NCI-H1930 (cell line): ENCODE measurements at regions not wholly inside any gene's neighbourhood (a gene's known extent, or its start where the extent isn't known, plus 50 kb on each side); places are given as distances from the start of the nearest gene placed in this dataset.
"Not testable (repeated sequence)": the region's sequence is repeated elsewhere in the genome, so short reads cannot be mapped to it uniquely, and the experiment has no call there.

Source experiments
- DNase-seq, 2 experiments: peaks; one replicate each; lab custom pipeline; 2025; lab: John Stamatoyannopoulos, UW

DNA sequence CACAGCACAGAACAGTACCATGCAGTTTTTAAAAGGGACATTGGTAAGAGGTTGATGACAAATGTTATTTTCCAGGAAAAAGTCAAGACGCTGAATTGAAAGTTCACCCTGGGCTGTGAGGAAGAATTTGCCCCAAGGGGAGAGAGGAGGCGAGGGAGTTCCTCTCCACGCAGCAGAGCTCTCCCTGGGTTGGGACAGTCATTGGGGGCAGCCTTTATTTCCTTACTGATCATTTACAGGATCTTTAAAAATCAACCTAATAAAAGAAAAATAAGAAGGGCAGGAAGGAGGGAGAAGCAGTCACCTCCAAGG lies 49.9 kb upstream of the WNT7B start:
- no peak for DNase-seq

- peak in 1 of 2 experiments; percentile 22 for DNase-seq
Measured at GRCh38 chr22:46027211-46028105, 50.5 kb upstream of the WNT7B start.

DNA sequence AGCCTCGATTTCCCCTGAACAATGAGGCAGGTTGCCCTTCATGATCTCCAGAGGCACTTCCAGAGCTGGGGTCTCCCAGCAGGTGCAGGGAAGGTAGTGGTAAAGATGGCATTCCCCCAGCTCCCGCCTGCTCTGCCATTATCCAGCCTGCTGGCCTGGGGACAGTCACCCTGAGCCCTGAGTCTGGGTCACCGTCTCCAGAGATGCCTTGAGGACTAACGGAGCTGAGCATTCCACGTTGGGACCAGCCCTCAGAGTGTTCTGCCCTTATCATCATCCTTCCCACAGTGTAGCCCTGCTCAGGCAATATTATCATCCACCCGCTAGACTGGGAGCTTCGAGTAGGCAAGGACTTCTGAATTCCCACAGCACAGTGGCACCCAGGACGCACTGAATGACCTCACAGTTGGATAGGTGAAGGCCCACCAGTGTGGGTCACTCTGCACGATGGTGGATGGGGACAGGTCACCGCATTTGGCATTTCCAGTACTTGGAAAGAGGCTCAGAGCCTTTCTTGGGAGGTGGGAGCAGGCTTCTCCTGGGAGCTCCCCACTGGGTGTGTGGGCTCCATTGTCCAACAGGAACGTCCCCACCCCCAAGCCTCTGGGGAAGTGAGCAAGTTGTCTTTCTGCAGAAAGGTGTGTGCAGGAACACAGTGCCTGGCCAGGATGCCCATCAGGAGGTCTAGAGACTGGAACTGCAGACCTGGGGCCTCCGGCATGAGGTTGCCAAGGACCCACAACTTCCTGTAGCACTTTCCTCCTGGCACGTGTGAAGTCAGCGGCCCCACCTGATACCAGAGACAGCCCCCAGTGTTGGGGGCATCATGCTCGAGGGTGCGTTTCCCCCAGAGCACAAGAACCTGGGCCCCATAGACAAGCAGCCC lies 51.4 kb upstream of the WNT7B start:
- DNase-seq, result no peak

- no peak for DNase-seq
Measured at GRCh38 chr22:46029036-46029435, 52.1 kb upstream of the WNT7B start.

GRCh38 chr22:46029574-46030200 lies 52.7 kb upstream of the WNT7B start:
- no peak for DNase-seq

DNA sequence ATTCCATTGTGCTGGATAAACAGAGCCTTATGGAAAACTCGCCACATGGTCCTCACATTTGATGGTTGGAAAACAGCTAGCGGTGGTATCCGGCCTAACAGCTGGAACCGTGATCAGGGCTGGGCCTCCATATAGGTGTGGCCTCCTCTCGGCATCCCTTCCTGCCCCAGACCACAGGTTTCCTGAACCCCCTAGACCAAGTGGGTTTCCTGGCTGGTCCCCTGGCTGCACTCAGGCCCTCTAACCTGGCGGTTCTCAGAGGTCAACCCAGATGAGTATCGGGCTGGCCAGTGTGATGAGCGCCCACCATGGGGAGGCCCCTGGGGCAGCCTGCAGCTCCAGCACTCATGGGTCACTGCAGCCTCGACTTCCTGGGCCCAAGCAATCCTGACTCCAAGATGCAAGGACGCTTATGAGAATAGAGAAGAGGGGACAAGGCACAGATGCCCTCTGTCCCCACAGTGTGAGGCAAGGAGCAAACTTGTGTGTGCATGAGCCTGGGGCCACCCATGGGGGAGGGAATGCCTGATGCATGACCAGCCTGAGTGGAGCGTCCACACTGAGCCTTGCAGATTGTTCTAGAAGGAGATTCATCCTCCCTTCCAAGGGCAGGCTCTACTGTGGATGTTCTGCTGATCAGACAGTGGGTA lies 53.4 kb upstream of the WNT7B start:
- no peak for DNase-seq

DNA sequence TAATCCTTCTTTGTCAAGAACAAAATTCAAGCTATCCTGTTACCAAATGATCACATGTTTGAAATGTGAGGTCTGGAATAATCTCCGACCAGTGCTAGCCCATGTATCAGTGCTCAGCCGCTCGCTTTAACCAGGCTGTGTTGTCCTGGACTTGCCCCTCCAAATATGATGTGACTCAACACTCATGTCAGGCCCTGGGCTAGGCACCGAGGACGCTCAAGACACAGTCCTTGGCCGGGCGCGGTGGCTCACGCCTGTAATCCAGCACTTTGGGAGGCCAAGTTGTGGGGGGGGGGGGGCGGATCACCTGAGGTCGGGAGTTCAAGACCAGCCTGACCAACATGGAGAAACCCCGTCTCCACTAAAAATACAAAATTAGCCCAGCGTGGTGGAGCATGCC lies 54.1 kb upstream of the WNT7B start:
- no peak for DNase-seq

DNA sequence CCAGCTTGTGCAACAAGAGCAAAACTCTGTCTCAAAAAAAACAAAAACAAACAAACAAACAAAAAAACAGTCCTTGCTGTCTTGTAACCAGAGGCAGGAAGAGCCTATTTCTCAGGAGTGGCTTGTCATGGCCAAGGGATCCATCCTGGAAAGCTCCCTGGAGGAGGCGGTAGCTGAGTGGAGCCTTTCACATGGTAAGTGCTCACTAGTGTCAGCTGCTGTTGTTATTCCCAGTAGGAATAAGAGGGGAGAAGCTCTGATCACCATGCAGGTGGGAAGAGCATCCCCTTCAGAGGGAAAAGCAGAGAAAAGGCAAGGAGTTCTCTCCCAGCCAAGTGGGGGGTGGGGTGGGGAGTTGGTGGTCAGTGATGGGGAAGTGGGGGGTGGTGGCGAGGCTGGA lies 54.6 kb upstream of the WNT7B start:
- DNase-seq, result no peak

- DNase-seq, result no peak
Measured at GRCh38 chr22:46031965-46032851, 55.2 kb upstream of the WNT7B start.

DNA sequence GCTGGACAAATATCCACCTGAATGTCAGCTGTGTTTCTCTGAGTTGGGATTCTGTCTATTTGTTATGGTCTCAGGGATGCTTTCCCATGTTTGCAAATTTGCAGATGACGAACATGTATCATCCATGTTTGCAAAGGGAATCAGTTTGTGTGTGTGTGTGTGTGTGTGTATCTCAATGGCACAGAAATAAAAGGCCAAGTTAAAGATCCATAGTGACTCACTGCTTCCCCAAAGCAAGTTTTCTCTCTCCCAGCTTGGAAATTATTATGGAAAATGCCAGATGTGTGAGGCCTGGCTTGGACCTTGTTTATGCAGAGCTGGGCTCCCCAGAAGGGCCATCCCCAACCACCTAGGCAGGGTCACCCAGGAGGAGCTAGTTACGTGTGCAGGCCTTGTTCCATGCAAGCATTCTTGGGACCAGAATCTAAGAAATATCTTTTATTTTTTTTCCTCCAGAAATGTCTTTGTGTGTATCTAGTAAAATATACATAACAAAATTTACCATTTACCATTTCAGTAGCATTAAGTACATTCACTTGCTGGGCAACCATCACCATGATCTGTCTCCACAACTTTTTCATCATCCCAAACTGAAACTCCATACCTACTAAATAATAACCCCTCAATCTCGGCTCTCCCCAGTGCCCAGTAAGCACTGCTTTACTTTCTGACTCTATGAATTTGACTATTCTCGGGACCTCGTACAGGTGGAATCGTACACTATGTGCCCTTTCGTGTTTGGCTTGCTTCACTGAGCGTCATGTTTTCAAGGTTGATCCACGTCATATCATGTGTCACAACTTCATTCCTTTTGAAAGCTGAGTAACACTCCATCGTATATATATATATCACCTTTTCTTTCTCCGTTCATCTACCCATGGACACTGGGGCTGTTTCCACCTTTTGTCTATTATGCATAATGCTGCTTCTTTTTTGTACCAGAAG lies 56.6 kb upstream of the WNT7B start:
- DNase-seq, result no peak

DNA sequence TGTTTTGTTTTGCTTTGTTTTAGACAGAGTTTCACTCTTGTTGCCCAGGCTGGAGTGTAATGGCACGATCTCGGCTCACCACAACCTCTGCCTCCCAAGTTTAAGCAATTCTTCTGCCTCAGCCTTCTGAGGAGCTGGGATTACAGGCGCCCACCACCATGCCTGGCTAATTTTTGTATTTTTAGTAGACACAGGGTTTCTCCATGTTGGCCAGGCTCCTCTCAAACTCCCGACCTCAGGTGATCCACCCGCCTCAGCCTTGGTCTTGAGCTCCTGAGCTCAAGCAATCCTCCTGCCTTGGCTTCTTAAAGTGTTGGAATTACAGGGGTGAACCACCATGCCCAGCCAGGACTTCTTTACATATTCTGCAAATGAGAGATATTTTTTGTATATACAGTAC lies 57.5 kb upstream of the WNT7B start:
- not testable (repeated sequence) for DNase-seq

GRCh38 chr22:46035380-46035741 lies 58.4 kb upstream of the WNT7B start:
- no peak for DNase-seq

GRCh38 chr22:46035742-46036557 lies 59.0 kb upstream of the WNT7B start:
- DNase-seq, result peak; percentile 95 to 97

GRCh38 chr22:46036558-46037408 lies 59.8 kb upstream of the WNT7B start:
- DNase-seq, result peak in 1 of 2 experiments; percentile 20

- no peak for DNase-seq
Measured at GRCh38 chr22:46038174-46038487, 61.2 kb upstream of the WNT7B start.

DNA sequence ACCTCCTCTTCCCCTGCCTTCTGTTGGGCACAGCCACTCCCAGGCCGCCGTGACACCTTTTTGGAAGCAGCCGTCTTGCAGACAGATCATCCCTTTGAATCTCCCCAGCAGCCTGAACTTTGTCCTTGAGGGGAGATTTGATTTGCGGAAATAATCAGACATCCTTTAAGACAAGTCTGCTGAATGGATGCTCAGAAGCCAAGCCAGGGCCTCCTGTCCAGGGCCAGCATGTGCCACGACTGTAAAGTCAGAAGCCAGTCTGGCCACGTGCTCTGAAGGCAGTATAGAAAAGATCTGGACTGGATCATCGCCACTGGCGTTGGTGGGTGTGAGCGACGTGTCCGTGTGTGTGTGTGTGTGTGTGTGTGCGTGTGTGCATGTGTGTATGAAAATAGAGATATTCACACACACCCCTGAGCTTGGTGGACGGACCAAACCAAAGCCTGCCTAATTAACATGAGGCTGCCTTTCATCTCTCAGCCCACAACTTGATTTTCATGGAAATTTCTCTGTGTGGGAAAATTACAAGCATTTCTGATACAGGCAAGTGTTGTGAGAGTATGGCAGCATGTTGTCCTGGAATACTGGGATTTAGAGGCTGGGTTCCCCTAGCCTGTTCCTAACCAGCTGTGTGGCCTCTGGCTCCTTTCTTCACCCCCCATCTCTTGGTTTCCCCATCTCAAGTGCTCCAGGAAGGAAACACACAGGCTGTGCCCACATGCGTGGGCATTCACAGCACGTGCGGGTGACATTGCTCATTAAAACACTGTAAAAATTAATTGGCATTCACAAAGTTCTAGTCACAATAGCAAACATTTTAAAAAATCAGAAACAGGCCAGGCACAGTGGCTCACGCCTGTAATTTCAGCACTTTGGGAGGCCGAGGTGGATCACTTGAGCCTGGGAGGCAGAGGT lies 61.8 kb upstream of the WNT7B start:
- no peak for DNase-seq

GRCh38 chr22:46039535-46039934 lies 62.6 kb upstream of the WNT7B start:
- DNase-seq, result no peak
